ENCODE measurements at regions not wholly inside any gene's neighbourhood (a gene's known extent, or its start where the extent isn't known, plus 50 kb on each side); places are given as distances from the start of the nearest gene placed in this dataset.

DNA sequence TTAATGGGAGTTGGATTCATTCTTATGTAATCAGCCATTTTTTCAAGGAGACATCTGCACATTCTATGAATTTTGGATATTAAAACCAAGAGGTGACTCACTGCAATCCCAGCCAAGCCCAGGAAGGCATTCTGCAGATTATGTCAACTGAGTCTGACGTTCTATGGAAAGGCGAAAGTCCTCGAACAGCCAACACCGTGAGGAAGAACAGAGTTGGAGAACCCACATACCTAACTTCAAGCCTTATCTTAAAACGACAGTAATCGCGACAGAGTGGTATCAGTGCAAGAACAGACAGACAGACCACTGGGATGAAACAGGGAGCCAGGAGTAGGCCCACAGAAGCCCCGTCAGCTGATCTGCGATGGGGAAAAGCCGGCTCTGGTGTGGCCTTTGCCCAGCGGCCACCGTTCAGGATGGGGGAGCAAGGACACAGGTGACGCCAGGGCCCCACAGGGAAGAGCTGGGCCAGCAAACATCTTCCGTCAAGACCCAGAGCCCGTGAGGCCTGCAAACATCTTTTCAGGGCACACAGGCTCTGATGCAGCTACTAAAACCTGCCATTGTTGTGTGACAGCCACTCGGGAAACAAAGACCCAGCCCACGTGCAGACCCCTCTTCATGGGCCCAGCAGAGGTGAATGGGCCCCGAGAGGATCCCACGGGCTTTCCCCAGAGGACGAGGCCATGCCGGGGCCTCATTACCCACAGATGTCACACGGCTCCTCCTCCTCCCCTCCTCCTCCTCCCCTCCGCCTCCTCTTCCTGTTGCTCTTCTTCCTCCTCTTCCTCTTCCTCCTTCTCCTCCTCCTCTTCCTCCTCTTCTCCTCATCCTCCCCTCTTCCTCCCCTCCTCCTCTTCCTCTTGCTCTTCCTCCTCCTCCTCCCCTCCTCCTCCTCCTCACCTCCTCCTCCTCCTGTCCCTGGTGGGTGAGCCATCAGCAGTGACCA, 277.6 kb downstream of the ADGRD1 start:
- TF ChIP-seq CTCF (optimal IDR thresholded peaks at IDR 0.05 in 1 of 3, IDR thresholded peaks at IDR 0.05 in 1 of 3, conservative IDR thresholded peaks at IDR 0.05 in 1 of 3; ENCODE audit: extremely low read depth in 1 of 3, insufficient read depth in 2 of 3, low read length in 3 of 3) (no peak), EZH2 (IDR thresholded peaks at IDR 0.05; ENCODE audit: low read length) (no peak)

Data from keratinocyte (primary cell).